Fibroblast of lung (primary cell): ENCODE measurements at regions not wholly inside any gene's neighbourhood (a gene's known extent, or its start where the extent isn't known, plus 50 kb on each side); places are given as distances from the start of the nearest gene placed in this dataset.

Source experiments
- DNase-seq, 2 donors: peaks; one replicate each; pipeline versions ENCODE4 v3.0.0 to v3.0.0-alpha.2; 2010; ENCODE audit warnings: low read depth in 2 of 2
- H2AFZ ChIP-seq: 2 replicates; pipeline ENCODE4 v1.5.1; 2012; ENCODE audit warnings: low read length, control low read depth, inconsistent platforms
- H3K27ac ChIP-seq: 2 replicates; pipeline ENCODE4 v1.5.1; 2011; ENCODE audit warnings: low read length, control low read depth; ENCODE audit not compliant: insufficient read depth
- H3K27me3 ChIP-seq: 2 replicates; pipeline ENCODE4 v1.5.1; 2011; ENCODE audit warnings: mild to moderate bottlenecking, low read length; ENCODE audit not compliant: control insufficient read depth, insufficient read depth
- H3K36me3 ChIP-seq: 2 replicates; pipeline ENCODE4 v1.5.1; 2011; ENCODE audit warnings: low read length; ENCODE audit not compliant: control insufficient read depth, insufficient read depth
- H3K4me1 ChIP-seq: 2 replicates; pipeline ENCODE4 v1.5.1; 2011; ENCODE audit warnings: low read length; ENCODE audit not compliant: control insufficient read depth, insufficient read depth; ENCODE audit errors: extremely low read depth
- H3K4me2 ChIP-seq: 2 replicates; pipeline ENCODE4 v1.5.1; 2011; ENCODE audit warnings: low read length, control low read depth; ENCODE audit not compliant: insufficient read depth; ENCODE audit errors: extremely low read depth
- H3K4me3 ChIP-seq, 4 experiments: fragments of 200-600 bp in 1 of 4; sonication (generic) in 1 of 4; replicated peaks in 1 of 4; 2 replicates each; pipeline ENCODE4 v1.5.1; 2011 to 2016; ENCODE audit warnings: low read length in 4 of 4, low read depth in 3 of 4, mild to moderate bottlenecking in 3 of 4, control low read depth in 2 of 4, inconsistent platforms in 1 of 4, mixed read lengths in 1 of 4; ENCODE audit not compliant: insufficient read depth in 1 of 4; ENCODE audit errors: control extremely low read depth in 1 of 4
- H3K79me2 ChIP-seq: 2 replicates; pipeline ENCODE4 v1.5.1; 2012; ENCODE audit warnings: mild to moderate bottlenecking, low read length, inconsistent platforms; ENCODE audit not compliant: control insufficient read depth, insufficient read depth
- H3K9ac ChIP-seq: 2 replicates; pipeline ENCODE4 v1.5.1; 2011; ENCODE audit warnings: mild to moderate bottlenecking, low read length, control low read depth; ENCODE audit not compliant: insufficient read depth
- H3K9me3 ChIP-seq: 2 replicates; pipeline ENCODE4 v1.5.1; 2012; ENCODE audit warnings: low read depth, low read length; ENCODE audit not compliant: control insufficient read depth, insufficient read depth
- H4K20me1 ChIP-seq: 2 replicates; pipeline ENCODE4 v1.5.1; 2011; ENCODE audit warnings: low read length; ENCODE audit not compliant: control insufficient read depth, insufficient read depth; ENCODE audit errors: extremely low read depth
- CTCF ChIP-seq, 2 donors: IDR thresholded peaks in 1 of 2; conservative IDR thresholded peaks in 1 of 2; 1 replicate in 1 of 2; 2 replicates in 1 of 2; pipeline ENCODE4 v1.5.1; 2011 to 2012; ENCODE audit warnings: low read length in 2 of 2, control low read depth in 1 of 2, inconsistent platforms in 1 of 2, low read depth in 1 of 2, mild to moderate bottlenecking in 1 of 2
- EZH2 ChIP-seq: IDR thresholded peaks from 2 replicates; pipeline ENCODE4 v1.5.1; 2012; ENCODE audit warnings: low read length, control low read depth, mild to moderate bottlenecking; ENCODE audit errors: missing control alignments

- H3K27me3 ChIP-seq = no peaks in the 10 kb centered on the region
- H3K4me3 ChIP-seq = no peak overlapping the region
- no peak overlapping the region for H3K4me2 ChIP-seq
- no peaks in the 10 kb centered on the region for H4K20me1 ChIP-seq
- no peak overlapping the region for H3K27ac ChIP-seq
- no peak for DNase-seq
- H3K9me3 ChIP-seq = no peaks in the 10 kb centered on the region
- no peaks in the 10 kb centered on the region for H3K36me3 ChIP-seq
- no peak overlapping the region for H3K9ac ChIP-seq
- no peaks in the 10 kb centered on the region for H3K79me2 ChIP-seq
- H3K4me1 ChIP-seq = no peaks in the 10 kb centered on the region
- H2AFZ ChIP-seq = no peak overlapping the region
- TF ChIP-seq CTCF (conservative IDR thresholded peaks at IDR 0.05 in 1 of 2, IDR thresholded peaks at IDR 0.05 in 1 of 2; ENCODE audit: low read depth in 1 of 2, low read length in 2 of 2) = no peak
- TF ChIP-seq EZH2 = no peak
Observed at GRCh38 chr19:27635401-27635800, 1577.5 kb downstream of the UQCRFS1 start.

DNA sequence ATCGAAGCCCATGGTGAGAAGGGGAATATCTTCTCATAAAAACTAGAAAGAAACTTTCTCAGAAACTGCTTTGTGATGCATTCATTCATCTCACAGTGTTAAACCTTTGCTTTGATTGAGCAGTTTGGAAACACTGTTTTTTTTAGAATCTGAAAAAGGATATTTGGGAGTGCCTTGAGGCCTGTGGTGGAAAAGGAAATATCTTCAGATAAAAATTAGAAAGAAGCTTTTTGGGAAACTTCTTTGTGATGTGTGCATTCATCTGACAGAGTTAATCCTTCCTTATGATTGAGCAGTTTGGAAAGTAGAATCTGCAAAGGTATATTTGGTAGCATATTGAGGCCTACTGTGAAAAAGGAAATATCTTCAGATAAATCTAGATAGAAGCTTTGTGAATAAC is 1594.9 kb downstream of the UQCRFS1 start:
- Histone ChIP-seq H3K27ac (no peak overlapping the region), H2AFZ (no peak overlapping the region), H3K9me3 (no peaks in the 10 kb centered on the region), H3K4me2 (no peak overlapping the region), H3K27me3 (no peaks in the 10 kb centered on the region), H3K79me2 (no peaks in the 10 kb centered on the region), H3K36me3 (no peaks in the 10 kb centered on the region), H3K4me1 (no peaks in the 10 kb centered on the region), H4K20me1 (no peaks in the 10 kb centered on the region), H3K9ac (no peak overlapping the region), H3K4me3 (no peak overlapping the region)
- DNase-seq = no peak
- no peak for TF ChIP-seq CTCF (conservative IDR thresholded peaks at IDR 0.05 in 1 of 2, IDR thresholded peaks at IDR 0.05 in 1 of 2; ENCODE audit: low read depth in 1 of 2, low read length in 2 of 2)
- TF ChIP-seq EZH2 = no peak

DNA sequence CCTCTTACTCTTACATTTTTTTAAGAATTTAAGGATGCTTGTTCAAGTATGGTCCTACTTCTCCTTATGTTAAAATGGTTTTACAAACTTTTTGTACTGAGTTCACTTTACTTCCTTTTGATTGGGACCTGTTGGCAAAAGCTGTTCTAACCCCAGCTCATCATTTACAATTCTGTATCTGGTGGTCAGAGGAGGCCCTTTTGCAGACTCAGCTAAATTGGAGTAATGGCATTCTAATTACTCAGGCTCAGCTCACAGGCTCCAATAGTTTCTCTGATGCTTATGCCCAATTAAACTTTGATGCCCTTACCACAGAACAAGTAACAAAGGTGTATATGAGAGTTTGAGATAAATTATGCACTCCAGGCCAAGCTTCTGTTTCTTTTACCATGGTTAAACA is 1632.0 kb downstream of the UQCRFS1 start:
- Histone ChIP-seq H3K36me3 (no peaks in the 10 kb centered on the region), H3K4me1 (no peaks in the 10 kb centered on the region), H3K79me2 (no peaks in the 10 kb centered on the region), H3K4me2 (no peak overlapping the region), H3K27me3 (no peaks in the 10 kb centered on the region), H2AFZ (no peak overlapping the region), H3K9ac (no peak overlapping the region), H4K20me1 (no peaks in the 10 kb centered on the region), H3K4me3 (no peak overlapping the region), H3K9me3 (no peaks in the 10 kb centered on the region), H3K27ac (no peak overlapping the region)
- DNase-seq = no peak
- TF ChIP-seq EZH2 (no peak), CTCF (conservative IDR thresholded peaks at IDR 0.05 in 1 of 2, IDR thresholded peaks at IDR 0.05 in 1 of 2; ENCODE audit: low read depth in 1 of 2, low read length in 2 of 2) (no peak)
